GM18951 (cell line): ENCODE measurements at regions not wholly inside any gene's neighbourhood (a gene's known extent, or its start where the extent isn't known, plus 50 kb on each side); places are given as distances from the start of the nearest gene placed in this dataset.

Experiments
- POLR2A ChIP-seq: IDR thresholded peaks from 4 replicates; pipeline ENCODE4 v1.6.1; 2011; ENCODE audit warnings: mild to moderate bottlenecking; ENCODE audit not compliant: insufficient read length, insufficient read depth; ENCODE audit errors: extremely low read depth
- in situ Hi-C: fragments of 300-500 bp; cut with MboI; formaldehyde crosslinking; loops from one replicate; pipeline ENCODE4 v1.12.0; 2022; ENCODE audit warnings: low sequenced_read_pairs, mixed read lengths, inconsistent platforms; ENCODE audit not compliant: unreplicated experiment

- in situ Hi-C loops: no loop called here
- TF ChIP-seq POLR2A: no peak
These were observed 85.4 kb downstream of the IRF2BPL start for GRCh38 chr14:76943072-76943471.

DNA sequence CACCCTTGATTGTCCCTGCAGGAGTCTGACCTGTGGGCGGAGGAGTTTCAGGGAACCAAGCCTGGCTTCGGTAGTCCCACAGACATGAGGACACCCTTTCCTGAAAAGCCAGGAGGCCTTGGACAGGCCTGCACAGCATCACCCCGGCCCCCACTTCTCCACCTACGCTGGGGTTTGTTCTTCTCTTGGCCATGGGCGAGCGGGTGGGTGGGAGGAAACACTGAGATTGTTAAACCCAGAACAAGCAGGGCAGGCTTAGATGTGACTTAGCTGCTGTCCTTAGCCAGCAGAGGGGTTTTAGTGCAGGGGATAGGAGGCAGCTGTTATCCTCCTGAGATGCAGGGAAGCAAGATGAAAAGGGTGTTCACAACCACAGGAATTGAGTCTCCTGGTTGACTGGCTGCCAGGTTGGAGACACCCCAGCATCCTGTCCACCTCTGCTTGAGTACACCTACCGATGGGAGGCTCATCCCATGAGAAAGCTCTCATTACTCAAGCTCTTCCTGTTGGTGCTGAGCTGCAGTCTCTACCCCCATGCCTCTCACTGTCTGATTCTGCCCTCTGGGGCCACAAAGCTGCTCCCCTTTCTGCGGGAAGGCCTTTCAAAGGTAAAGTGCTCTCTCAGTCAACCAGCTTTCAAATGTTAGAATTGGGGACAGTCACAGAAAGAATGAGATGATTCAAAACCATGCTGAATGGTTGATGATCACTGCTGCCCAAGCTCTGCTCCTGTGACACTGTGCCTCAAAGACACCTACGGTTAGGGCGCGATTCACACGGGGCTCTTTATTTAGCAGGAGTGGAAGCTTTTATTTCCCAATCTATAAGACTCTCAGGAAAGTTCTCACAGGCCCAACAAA lies 86.3 kb downstream of the IRF2BPL start:
- no peak for TF ChIP-seq POLR2A
- in situ Hi-C loops: no loop called here

GRCh38 chr14:76941544-76941943 lies 87.0 kb downstream of the IRF2BPL start:
- in situ Hi-C loops: no loop called here
- no peak for TF ChIP-seq POLR2A

DNA sequence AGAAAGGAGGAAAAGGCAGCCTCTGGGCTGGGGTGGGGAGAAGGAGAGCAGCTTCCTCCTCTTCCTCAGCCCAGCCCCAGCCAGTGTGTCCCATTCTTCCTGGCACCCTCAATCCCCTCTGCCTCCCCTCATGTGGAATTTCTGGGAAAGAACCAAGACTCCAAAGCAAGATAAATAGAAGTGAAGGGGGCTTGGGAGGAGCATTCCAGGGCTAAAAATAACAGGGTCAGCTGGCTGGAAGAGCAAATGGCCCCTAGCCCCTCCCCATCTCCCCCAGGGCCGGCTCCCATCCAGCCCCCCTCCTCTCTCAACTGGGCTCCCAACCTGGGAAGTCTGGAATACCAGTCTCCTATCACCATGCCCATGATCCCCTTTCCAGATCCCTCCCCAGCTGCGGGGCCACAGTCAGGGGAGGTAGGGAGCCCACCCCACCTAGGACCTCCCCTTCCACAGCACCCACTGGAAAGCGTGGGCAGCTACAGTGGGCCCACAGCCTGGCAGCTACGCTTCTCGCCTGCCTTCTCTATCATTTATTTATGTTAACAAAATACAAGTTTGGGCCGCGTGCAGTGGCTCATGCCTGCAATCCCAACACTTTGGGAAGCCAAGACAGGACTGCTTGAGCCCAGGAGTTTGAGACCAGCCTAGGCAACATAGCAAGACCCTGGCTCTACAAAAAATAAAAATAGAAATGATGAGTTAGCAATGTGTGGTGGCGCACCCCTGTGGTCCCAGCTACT lies 88.3 kb downstream of the IRF2BPL start:
- TF ChIP-seq POLR2A: no peak

GRCh38 chr14:76939015-76939742 lies 89.3 kb downstream of the IRF2BPL start:
- in situ Hi-C loops: no loop called here
- TF ChIP-seq POLR2A: no peak

More for the DNA sequence above, 88.3 kb downstream of the IRF2BPL start:
- in situ Hi-C loops: no loop called here

DNA sequence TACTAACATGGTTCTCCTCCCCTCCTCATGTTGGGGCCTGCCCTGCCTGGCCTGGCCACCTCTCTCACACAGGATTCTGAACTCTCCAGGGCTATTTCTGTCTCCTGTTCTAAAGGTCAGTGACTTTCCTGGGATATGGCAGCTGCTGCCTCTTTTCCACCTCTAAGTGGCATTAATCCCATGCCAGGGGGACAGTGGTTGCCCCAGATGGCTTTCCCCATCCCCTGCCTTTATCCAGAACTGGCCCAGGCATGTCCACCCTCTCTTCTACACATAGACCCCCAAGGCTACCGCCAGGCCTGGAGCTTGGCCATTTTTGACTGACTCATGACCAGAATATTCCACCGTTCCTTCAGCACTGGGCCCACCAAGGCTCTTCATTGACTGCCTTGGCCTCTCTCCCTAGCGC lies 90.4 kb downstream of the IRF2BPL start:
- no peak for TF ChIP-seq POLR2A
- in situ Hi-C loops: no loop called here

GRCh38 chr14:76937181-76938091 lies 91.1 kb downstream of the IRF2BPL start:
- no peak for TF ChIP-seq POLR2A
- in situ Hi-C loops: no loop called here

DNA sequence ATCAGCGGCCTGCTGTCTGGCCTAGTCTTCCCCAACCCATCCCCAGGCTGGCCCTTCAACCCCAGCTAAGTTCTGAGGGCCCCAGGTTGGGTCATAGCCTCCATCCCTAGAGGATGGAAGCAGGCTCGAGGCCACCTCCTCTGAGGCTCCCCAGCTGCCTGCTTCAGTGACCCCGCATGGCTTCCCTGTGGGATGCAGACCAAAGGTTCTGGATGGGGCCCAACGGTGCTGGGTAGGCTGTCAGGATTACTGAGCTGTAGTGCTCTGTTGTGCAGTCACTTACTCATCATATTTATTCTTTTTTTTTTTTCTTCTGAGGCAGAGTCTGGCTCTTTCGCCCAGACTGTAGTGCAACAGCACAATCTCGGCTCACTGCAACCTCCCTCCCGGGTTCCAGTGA lies 92.0 kb downstream of the IRF2BPL start:
- TF ChIP-seq POLR2A: no peak
- in situ Hi-C loops: no loop called here

- TF ChIP-seq POLR2A: no peak
- in situ Hi-C loops: no loop called here
These were observed 95.0 kb downstream of the IRF2BPL start for GRCh38 chr14:76933515-76933914.

DNA sequence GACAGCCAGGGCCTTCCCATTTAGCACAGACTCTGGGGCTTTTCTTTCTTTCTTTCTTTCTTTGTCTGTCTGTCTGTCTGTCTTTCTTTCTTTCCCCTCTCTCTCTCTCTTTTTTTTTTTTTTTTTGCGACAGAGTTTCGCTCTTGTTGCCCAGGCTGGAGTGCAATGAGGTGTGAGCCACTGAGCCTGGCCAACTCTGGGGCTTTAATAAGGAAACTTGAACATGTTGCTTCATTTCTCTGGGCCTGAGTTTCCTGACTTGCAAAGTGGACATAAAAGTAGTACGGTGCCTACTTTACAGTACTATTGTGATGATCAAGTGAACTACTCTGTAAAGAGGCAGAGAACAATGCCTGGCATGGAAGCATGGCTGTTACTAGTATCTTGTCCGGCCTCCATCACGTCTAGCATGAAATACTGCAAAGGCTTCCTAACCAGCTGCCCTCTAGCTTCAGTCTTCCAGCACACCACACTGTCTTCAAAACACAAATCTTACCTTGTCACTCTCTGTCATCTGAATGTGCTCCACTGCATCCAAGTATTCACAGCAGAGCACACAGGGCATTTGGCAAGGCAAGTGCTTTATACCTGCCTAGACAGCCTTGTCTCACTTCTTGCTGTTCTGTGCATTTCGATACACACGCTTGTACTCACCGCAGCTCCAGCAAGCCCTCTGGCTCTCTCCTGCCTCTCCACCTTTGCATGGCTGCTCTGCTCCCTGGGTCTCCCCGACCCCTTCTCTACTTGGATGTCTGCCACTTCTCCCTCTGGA lies 96.7 kb downstream of the IRF2BPL start:
- no peak for TF ChIP-seq POLR2A
- in situ Hi-C loops: no loop called here

GRCh38 chr14:76930549-76930948 lies 98.0 kb downstream of the IRF2BPL start:
- no peak for TF ChIP-seq POLR2A
- in situ Hi-C loops: no loop called here

DNA sequence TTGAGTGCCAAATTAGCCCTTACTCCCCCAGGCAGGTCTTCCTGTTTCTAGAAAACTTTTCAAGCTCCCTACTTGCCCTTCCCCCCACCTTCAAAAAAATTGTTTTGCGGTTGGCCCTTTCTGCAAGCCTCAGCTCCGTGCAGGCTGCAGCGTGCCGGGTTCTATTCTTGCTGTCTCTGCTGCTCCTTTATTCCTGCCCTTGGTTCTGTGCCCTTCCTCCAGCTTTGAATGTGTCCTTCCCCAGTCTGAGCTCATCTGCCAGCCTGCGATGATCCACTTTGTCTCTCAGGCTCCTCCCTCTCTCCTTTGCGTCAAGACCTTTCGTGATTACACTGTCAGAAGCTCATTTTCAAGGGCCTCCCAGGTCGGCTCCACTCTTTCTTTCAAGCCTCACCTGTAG lies 98.6 kb downstream of the IRF2BPL start:
- TF ChIP-seq POLR2A: no peak
- in situ Hi-C loops: no loop called here
